Neural progenitor cell (in vitro differentiated cells): ENCODE measurements at regions not wholly inside any gene's neighbourhood (a gene's known extent, or its start where the extent isn't known, plus 50 kb on each side); places are given as distances from the start of the nearest gene placed in this dataset.

Experiments
- DNase-seq: peaks from one replicate; pipeline ENCODE4 v3.0.0-alpha.2; 2016; ENCODE audit warnings: low spot score
- H2AFZ ChIP-seq: fragments of 200-600 bp; sonication (generic); replicated peaks from 2 replicates; pipeline ENCODE4 v1.6.1; 2016; ENCODE audit warnings: antibody characterized with exemption
- H3F3A ChIP-seq: fragments of 200-600 bp; sonication (generic); 2 replicates; pipeline ENCODE4 v1.6.1; 2016; ENCODE audit warnings: antibody characterized with exemption, low read depth
- H3K27ac ChIP-seq: fragments of 200-600 bp; sonication (generic); 2 replicates; pipeline ENCODE4 v1.5.1; 2016; ENCODE audit warnings: mild to moderate bottlenecking
- H3K27me3 ChIP-seq: fragments of 200-600 bp; sonication (generic); 2 replicates; pipeline ENCODE4 v1.6.1; 2016; ENCODE audit warnings: mild to moderate bottlenecking, moderate library complexity
- H3K36me3 ChIP-seq: fragments of 200-600 bp; sonication (generic); 2 replicates; pipeline ENCODE4 v1.5.1; 2016
- H3K4me1 ChIP-seq: fragments of 200-600 bp; sonication (generic); 2 replicates; pipeline ENCODE4 v1.6.1; 2016; ENCODE audit warnings: mixed run types
- H3K4me2 ChIP-seq: fragments of 200-600 bp; sonication (generic); 2 replicates; pipeline ENCODE4 v1.6.1; 2016
- H3K4me3 ChIP-seq: fragments of 200-600 bp; sonication (generic); 2 replicates; pipeline ENCODE4 v1.5.1; 2016
- H3K79me2 ChIP-seq: fragments of 200-600 bp; sonication (generic); 2 replicates; pipeline ENCODE4 v1.6.1; 2016; ENCODE audit warnings: low read depth
- H3K9ac ChIP-seq: fragments of 200-600 bp; sonication (generic); 2 replicates; pipeline ENCODE4 v1.6.1; 2016
- H3K9me3 ChIP-seq: fragments of 200-600 bp; sonication (generic); 2 replicates; pipeline ENCODE4 v1.5.1; 2016; ENCODE audit warnings: low read depth
- H4K20me1 ChIP-seq: fragments of 200-600 bp; sonication (generic); 2 replicates; pipeline ENCODE4 v1.6.1; 2016; ENCODE audit warnings: low read depth
- H3K27ac Mint-ChIP-seq: 3 replicates; pipeline ENCODE4 v1.8.0; 2021; ENCODE audit warnings: mixed read lengths
- H3K27me3 Mint-ChIP-seq: 2 replicates; pipeline ENCODE4 v1.8.0; 2022; ENCODE audit warnings: low read depth, mild to moderate bottlenecking, inconsistent platforms, moderate library complexity, mixed read lengths; ENCODE audit not compliant: insufficient read depth
- H3K36me3 Mint-ChIP-seq: 3 replicates; pipeline ENCODE4 v1.8.0; 2021; ENCODE audit warnings: mixed read lengths
- H3K4me1 Mint-ChIP-seq: 3 replicates; pipeline ENCODE4 v1.8.0; 2021; ENCODE audit warnings: mixed read lengths
- H3K4me3 Mint-ChIP-seq: 3 replicates; pipeline ENCODE4 v1.8.0; 2021; ENCODE audit warnings: mild to moderate bottlenecking, moderate library complexity, mixed read lengths
- H3K9me3 Mint-ChIP-seq: 3 replicates; pipeline ENCODE4 v1.8.0; 2020; ENCODE audit warnings: mixed read lengths
- EZH2 ChIP-seq: fragments of 200-600 bp; sonication (generic); IDR thresholded peaks from 2 replicates; pipeline ENCODE4 v1.6.1; 2017; ENCODE audit warnings: antibody characterized with exemption, mild to moderate bottlenecking, moderate library complexity
- EZH2phosphoT487 ChIP-seq: fragments of 200-600 bp; sonication (generic); IDR thresholded peaks from 2 replicates; pipeline ENCODE4 v1.6.1; 2017; ENCODE audit warnings: antibody characterized with exemption
- TF ChIP-seq, protein P1 (sequence below): fragments of 200-600 bp; sonication (generic); IDR thresholded peaks from 2 replicates; pipeline ENCODE4 v1.5.1; 2017; ENCODE audit warnings: antibody characterized with exemption, mild to moderate bottlenecking

DNA sequence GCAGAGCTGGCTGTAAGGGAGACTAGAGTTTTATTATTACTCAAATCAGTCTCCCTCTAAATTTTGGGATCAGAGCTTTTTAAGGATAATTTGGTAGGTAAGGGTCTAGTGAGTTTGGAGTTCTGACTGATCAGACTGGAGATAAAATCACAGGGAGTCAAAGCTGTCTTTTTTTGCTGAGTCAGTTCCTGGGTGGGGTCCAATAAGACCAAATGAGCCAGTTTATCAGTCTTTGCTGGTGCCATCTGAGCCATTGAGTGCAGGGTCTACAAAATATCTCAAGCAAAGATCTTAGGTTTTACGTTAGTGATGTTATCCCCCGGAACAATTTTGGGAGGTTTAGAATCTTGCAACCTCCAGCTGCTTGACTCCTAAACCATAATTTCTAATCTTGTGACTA is 935.1 kb upstream of the RAG2 start:
- H3K79me2 ChIP-seq: no peaks in the 10 kb centered on the region
- H3K27ac ChIP-seq: no peak overlapping the region
- H3K4me3 ChIP-seq: no peak overlapping the region
- H4K20me1 ChIP-seq: no peaks in the 10 kb centered on the region
- H3K9me3 ChIP-seq: no peaks in the 10 kb centered on the region
- no peak overlapping the region for H3K27ac Mint-ChIP-seq
- H3K4me3 Mint-ChIP-seq: no peak overlapping the region
- no peaks in the 10 kb centered on the region for H3F3A ChIP-seq
- peaks cover 5% of the 10 kb centered on the region for H3K36me3 Mint-ChIP-seq
- TF ChIP-seq EZH2phosphoT487 (no peak), EZH2 (no peak)
- TF ChIP-seq, protein P1, sequence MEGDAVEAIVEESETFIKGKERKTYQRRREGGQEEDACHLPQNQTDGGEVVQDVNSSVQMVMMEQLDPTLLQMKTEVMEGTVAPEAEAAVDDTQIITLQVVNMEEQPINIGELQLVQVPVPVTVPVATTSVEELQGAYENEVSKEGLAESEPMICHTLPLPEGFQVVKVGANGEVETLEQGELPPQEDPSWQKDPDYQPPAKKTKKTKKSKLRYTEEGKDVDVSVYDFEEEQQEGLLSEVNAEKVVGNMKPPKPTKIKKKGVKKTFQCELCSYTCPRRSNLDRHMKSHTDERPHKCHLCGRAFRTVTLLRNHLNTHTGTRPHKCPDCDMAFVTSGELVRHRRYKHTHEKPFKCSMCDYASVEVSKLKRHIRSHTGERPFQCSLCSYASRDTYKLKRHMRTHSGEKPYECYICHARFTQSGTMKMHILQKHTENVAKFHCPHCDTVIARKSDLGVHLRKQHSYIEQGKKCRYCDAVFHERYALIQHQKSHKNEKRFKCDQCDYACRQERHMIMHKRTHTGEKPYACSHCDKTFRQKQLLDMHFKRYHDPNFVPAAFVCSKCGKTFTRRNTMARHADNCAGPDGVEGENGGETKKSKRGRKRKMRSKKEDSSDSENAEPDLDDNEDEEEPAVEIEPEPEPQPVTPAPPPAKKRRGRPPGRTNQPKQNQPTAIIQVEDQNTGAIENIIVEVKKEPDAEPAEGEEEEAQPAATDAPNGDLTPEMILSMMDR: no peak
- peak overlapping the region; percentile 12 for H2AFZ ChIP-seq
- H3K4me1 Mint-ChIP-seq: peaks cover 10% of the 10 kb centered on the region
- H3K27me3 ChIP-seq: no peaks in the 10 kb centered on the region
- peaks cover 27% of the 10 kb centered on the region for H3K9me3 Mint-ChIP-seq
- H3K27me3 Mint-ChIP-seq: peaks cover 2% of the 10 kb centered on the region
- peak overlapping the region; percentile 0 for H3K4me2 ChIP-seq
- peaks cover 14% of the 10 kb centered on the region for H3K4me1 ChIP-seq
- H3K36me3 ChIP-seq: no peaks in the 10 kb centered on the region
- DNase-seq: no peak
- H3K9ac ChIP-seq: no peak overlapping the region

DNA sequence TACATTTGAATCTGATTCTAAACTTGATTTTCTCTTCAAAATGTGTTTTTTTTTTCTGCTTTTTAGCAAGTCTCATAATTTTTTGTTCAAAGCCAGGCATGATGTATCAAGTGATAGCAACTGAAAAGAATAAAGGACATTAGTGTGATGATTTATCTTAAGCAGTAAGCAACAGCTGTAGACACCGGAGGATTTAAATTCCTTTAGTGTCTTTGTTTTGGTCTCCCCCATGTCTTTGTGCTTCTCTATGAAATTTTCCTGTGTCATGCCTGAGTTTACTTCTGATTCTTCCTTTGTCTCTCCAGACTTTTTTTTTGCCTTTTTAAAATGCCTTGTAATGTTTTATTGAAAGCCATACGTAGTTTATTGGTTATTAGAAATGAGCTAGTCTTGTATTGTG is 934.2 kb upstream of the RAG2 start:
- Histone ChIP-seq H2AFZ (no peak overlapping the region), H3K79me2 (no peaks in the 10 kb centered on the region), H3K4me1 (peaks cover 14% of the 10 kb centered on the region), H4K20me1 (no peaks in the 10 kb centered on the region), H3K27me3 (no peaks in the 10 kb centered on the region), H3K9me3 (no peaks in the 10 kb centered on the region), H3K27ac (no peak overlapping the region), H3K4me2 (peak overlapping the region; percentile 0), H3K36me3 (no peaks in the 10 kb centered on the region), H3F3A (no peaks in the 10 kb centered on the region), H3K4me3 (no peak overlapping the region), H3K9ac (no peak overlapping the region)
- Mint-ChIP-seq H3K4me1 (peaks cover 10% of the 10 kb centered on the region), H3K9me3 (peaks cover 30% of the 10 kb centered on the region), H3K4me3 (no peak overlapping the region), H3K36me3 (peaks cover 5% of the 10 kb centered on the region), H3K27ac (peak overlapping the region; percentile 42), H3K27me3 (peaks cover 2% of the 10 kb centered on the region)
- TF ChIP-seq EZH2 (no peak), EZH2phosphoT487 (no peak)
- TF ChIP-seq, protein P1: no peak
- DNase-seq: peak; percentile 16

DNA sequence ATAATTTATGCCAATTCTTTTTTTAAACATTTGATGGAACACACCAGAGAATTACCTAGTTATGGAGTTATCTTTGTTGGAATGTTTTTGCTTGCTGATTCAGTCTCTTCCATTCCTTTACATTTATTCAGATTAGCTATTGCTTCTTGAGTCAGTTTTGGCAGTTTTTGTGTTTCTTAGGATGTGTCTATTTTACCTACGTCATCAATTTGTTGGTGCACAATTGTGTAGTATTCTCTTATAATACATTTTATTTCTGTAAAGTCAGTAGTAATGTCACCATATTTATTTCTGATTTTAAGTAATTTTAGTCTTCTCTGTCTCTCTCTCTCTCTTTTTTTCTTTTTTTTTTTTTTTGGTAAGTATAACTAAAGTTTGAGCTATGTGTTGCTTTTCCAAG is 929.5 kb upstream of the RAG2 start:
- Mint-ChIP-seq H3K27ac (no peak overlapping the region), H3K4me3 (no peak overlapping the region), H3K27me3 (peaks cover 2% of the 10 kb centered on the region), H3K36me3 (peaks cover 5% of the 10 kb centered on the region), H3K4me1 (peaks cover 4% of the 10 kb centered on the region), H3K9me3 (peaks cover 30% of the 10 kb centered on the region)
- TF ChIP-seq EZH2: no peak
- TF ChIP-seq, protein P1: no peak
- TF ChIP-seq EZH2phosphoT487: no peak
- no peak overlapping the region for H3K27ac ChIP-seq
- H2AFZ ChIP-seq: no peak overlapping the region
- H3K4me3 ChIP-seq: no peak overlapping the region
- no peaks in the 10 kb centered on the region for H3K79me2 ChIP-seq
- no peaks in the 10 kb centered on the region for H3F3A ChIP-seq
- no peaks in the 10 kb centered on the region for H3K36me3 ChIP-seq
- no peak overlapping the region for H3K4me2 ChIP-seq
- H4K20me1 ChIP-seq: no peaks in the 10 kb centered on the region
- H3K9ac ChIP-seq: no peak overlapping the region
- H3K4me1 ChIP-seq: peaks cover 9% of the 10 kb centered on the region
- H3K9me3 ChIP-seq: no peaks in the 10 kb centered on the region
- H3K27me3 ChIP-seq: no peaks in the 10 kb centered on the region
- DNase-seq: no peak
